ENCODE measurements at regions not wholly inside any gene's neighbourhood (a gene's known extent, or its start where the extent isn't known, plus 50 kb on each side); places are given as distances from the start of the nearest gene placed in this dataset.

- no peak for TF ChIP-seq CTCF (IDR thresholded peaks at IDR 0.05)
- no peak for TF ChIP-seq POLR2A (IDR thresholded peaks at IDR 0.05)
These were observed 166.7 kb downstream of the FAM43A start for GRCh38 chr3:194852345-194852744.
